D721Med (cell line): ENCODE measurements at regions not wholly inside any gene's neighbourhood (a gene's known extent, or its start where the extent isn't known, plus 50 kb on each side); places are given as distances from the start of the nearest gene placed in this dataset.

Experiments used
- DNase-seq: peaks from one replicate; pipeline ENCODE4 v3.0.0; 2011; ENCODE audit warnings: low spot score; ENCODE audit not compliant: insufficient read length
- FAIRE-seq: peaks from 2 replicates; lab custom pipeline; 2011; peaks lifted over from hg19 to GRCh38; lab: Jason Lieb, UNC
- TF ChIP-seq, protein P1 (sequence below): IDR thresholded peaks from 2 replicates; pipeline ENCODE4 v1.5.1; 2012; ENCODE audit warnings: mild to moderate bottlenecking, control low read depth; ENCODE audit not compliant: insufficient read depth; ENCODE audit errors: missing control alignments

DNA sequence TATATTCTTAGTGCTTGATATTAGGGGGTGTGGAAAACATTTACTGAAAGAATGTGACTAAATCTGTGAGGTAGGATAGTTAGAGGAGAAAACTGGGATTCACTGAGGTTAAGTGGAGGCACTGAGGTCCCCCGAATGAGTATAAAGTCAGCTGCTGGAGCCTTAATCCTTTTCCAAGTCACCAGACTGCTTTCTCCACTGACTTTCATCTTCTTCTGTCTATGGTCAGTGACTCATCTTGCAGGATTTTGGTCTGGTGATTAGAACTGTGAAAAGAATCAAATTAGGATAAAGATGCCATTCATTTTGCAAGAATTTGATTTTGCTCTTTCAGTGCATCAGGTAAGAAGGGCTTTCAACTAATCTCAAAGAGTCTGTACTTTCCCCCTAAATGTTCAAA is 89.3 kb upstream of the ALDH1A1 start:
- DNase-seq: no peak
- FAIRE-seq: no peak
- TF ChIP-seq, protein P1, sequence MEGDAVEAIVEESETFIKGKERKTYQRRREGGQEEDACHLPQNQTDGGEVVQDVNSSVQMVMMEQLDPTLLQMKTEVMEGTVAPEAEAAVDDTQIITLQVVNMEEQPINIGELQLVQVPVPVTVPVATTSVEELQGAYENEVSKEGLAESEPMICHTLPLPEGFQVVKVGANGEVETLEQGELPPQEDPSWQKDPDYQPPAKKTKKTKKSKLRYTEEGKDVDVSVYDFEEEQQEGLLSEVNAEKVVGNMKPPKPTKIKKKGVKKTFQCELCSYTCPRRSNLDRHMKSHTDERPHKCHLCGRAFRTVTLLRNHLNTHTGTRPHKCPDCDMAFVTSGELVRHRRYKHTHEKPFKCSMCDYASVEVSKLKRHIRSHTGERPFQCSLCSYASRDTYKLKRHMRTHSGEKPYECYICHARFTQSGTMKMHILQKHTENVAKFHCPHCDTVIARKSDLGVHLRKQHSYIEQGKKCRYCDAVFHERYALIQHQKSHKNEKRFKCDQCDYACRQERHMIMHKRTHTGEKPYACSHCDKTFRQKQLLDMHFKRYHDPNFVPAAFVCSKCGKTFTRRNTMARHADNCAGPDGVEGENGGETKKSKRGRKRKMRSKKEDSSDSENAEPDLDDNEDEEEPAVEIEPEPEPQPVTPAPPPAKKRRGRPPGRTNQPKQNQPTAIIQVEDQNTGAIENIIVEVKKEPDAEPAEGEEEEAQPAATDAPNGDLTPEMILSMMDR: no peak

DNA sequence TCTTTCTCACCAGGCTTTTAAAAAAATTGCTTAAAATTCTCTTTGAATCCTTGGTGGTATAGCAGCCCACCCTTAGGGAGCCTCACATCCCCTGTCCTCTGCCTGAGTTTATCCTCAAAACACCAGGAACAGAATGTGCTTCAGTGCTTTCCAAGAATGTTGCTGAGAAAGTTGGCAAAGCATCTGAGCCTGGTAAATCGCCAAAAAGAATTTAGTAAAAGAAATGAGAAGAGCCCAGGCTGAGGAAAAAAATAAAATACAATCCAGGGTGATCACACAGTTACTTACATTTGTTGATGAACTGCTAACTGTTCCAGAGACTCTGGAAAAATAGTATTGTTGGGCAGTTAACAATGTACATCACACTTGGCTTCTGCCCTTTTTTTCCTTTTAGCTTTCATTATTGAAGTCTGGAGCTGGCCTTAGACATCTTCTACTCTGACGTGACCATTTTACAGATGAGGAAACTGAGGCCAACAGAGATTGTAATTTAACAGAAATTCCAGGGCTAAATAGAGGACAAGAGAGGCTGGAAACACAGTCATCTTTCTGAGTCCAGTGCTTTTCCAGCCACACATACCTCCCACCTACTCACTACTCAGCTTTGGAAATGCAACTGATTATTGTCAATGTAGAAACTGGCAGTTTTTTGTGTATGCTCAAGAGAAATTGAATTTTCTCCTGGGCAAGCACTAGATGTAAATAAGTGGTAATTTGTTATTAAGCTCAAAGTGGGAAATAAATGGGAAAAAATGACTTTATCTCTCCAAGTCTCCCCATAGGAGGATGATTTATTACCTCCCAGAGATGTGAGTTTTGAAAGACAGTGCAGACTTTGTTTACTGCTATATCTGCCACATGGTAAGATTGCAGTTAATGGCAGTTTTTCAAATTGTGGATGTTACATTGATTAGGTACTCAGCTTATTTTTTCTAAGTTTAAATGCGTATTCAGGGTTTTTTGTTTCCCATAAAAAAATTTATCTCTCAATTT is 86.7 kb upstream of the ALDH1A1 start:
- FAIRE-seq: no peak
- TF ChIP-seq, protein P1: no peak
- no peak for DNase-seq

DNA sequence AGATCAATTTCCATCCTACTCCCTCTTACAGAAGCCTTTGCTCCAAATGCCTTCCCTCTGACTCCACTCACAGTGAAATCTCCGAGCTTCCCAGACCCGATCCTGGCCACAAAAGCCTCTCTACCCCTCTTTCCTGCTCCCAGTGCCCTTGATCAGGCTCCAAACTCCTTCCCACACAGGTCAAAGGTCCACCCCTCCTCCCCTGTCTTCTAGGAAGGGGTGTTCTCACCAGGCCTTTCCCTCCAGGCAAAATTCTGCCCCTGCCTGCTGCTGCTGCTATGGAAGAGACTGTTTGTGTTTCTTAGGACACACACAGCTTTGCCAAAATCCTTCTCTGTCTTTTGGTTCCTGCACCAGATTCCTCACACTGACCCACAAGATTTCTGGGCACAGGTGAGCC is 85.8 kb upstream of the ALDH1A1 start:
- DNase-seq (no peak), FAIRE-seq (no peak)
- TF ChIP-seq, protein P1: no peak

DNA sequence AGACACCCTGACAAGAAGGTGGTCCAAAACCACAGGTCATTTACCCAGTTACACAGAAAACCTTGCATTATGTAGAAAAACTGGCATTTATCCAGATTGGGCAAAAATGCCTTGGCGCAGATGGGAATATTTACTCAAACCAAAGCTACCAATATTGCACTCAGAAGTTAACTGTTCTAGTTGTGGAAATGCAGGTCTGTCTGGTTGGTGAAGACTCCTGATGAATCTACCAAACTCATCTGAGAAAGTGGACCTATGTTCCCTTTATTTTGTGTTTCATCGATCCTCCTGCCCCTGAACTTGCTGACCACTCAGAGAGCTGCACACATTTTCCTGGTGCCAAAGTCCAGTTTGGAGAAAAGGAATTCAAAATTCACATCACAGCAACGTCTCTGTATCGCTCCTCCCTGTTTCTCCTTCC is 85.2 kb upstream of the ALDH1A1 start:
- TF ChIP-seq, protein P1: no peak
- DNase-seq (no peak), FAIRE-seq (no peak)

DNA sequence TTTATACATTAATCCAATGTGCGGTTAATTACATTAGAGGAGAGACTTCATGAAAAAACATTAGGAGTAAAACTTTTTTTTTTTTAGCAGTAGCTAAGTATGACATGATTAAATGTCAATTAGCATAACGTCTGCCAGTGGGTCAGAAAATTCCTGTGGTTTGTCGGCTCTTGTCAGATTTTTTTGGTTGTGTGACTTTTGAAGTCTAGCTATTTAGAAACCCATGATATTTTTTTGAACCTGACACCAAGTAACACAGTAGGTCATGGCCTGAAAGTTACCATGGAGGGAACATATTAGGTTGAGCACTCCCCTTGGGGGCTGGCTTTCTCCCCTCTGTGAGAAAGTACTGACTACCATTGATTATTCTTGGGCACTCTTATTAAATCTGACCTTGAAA is 84.8 kb upstream of the ALDH1A1 start:
- TF ChIP-seq, protein P1: no peak
- no peak for FAIRE-seq
- no peak for DNase-seq

DNA sequence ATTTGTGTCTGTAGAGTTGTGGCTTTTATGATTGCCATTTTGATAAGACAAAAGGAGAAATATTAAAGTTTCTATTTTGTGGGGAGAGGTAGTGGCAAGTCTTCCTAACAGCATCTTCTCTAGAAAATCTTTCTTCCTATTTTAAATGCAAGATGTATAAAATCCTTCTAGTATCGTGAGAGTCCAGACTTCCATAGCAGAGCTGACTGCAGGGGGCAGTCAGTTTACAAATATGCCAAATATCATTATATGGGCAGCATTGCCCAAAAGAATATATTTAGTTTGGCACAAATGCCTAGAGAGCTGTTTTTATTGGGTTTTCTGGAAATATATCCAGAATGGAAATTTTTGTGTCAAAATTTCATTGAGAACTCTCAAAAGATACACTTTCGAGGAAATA is 82.1 kb upstream of the ALDH1A1 start:
- DNase-seq (no peak), FAIRE-seq (no peak)
- TF ChIP-seq, protein P1: no peak

DNA sequence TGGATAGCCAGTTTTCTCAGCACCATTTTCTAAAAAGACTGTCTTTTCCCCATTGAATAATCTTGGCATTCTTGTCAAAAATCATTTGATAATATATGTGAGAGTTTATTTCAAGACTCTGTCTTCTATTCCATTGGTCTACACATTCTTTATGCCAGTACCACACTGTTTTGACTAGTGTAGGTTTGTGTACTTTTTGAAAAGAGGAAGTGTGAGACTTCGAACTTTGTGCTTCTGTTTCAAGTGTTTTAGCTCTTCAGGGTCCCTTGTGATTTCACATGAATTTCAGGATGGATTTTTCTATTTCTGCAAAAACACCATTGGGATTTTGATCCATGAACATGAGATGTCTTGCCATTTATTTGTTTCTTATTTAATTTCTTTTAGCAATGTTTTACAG is 78.5 kb upstream of the ALDH1A1 start:
- TF ChIP-seq, protein P1: no peak
- no peak for DNase-seq
- no peak for FAIRE-seq
